ENCODE measurements at regions not wholly inside any gene's neighbourhood (a gene's known extent, or its start where the extent isn't known, plus 50 kb on each side); places are given as distances from the start of the nearest gene placed in this dataset.

GRCh38 chr2:35292199-35292598 lies 1063.4 kb upstream of the CRIM1 start:
- intact Hi-C loops (cut with DNase I), result no loop called here
- DNase-seq (no peak), ATAC-seq (no peak)
- Histone ChIP-seq H3K27me3 (peaks cover 0 to 2% (median 0%) of the 10 kb centered on the region in 7 donors), H3K27ac (no peak overlapping the region), H3K9me3 (peaks cover 0 to 18% (median 0%) of the 10 kb centered on the region in 11 donors), H3K4me3 (no peak overlapping the region), H3K36me3 (no peaks in the 10 kb centered on the region), H3K4me1 (no peaks in the 10 kb centered on the region)
- no peak for TF ChIP-seq CTCF (IDR thresholded peaks at IDR 0.05)
- 36 to 40% methylated on average over 2 of the region's 2 CpGs for WGBS, 2 donors

- no peaks in the 10 kb centered on the region for H3K27me3 ChIP-seq
- no peak for ATAC-seq
- H3K27ac ChIP-seq, result no peak overlapping the region
- intact Hi-C loops (cut with DNase I), result no loop called here
- no peaks in the 10 kb centered on the region for H3K4me1 ChIP-seq
- H3K9me3 ChIP-seq, result peaks cover 0 to 5% (median 0%) of the 10 kb centered on the region in 11 donors
- DNase-seq, result no peak
- no peak overlapping the region for H3K4me3 ChIP-seq
- 90 to 91% methylated on average over 3 of the region's 3 CpGs for WGBS, 2 donors
- TF ChIP-seq CTCF (IDR thresholded peaks at IDR 0.05), result no peak
- H3K36me3 ChIP-seq, result no peaks in the 10 kb centered on the region
These were observed 1073.9 kb upstream of the CRIM1 start for GRCh38 chr2:35281702-35282101.

GRCh38 chr2:35255826-35256225 lies 1099.8 kb upstream of the CRIM1 start:
- DNase-seq (no peak), ATAC-seq (no peak)
- H3K36me3 ChIP-seq, result no peaks in the 10 kb centered on the region
- no peak overlapping the region for H3K4me3 ChIP-seq
- no peaks in the 10 kb centered on the region for H3K4me1 ChIP-seq
- peaks cover 0 to 5% (median 0%) of the 10 kb centered on the region in 11 donors for H3K9me3 ChIP-seq
- no peak for TF ChIP-seq CTCF (IDR thresholded peaks at IDR 0.05)
- H3K27me3 ChIP-seq, result no peaks in the 10 kb centered on the region
- H3K27ac ChIP-seq, result no peak overlapping the region
- intact Hi-C loops (cut with DNase I), result no loop called here

GRCh38 chr2:35251156-35251555 lies 1104.4 kb upstream of the CRIM1 start:
- no peak for TF ChIP-seq CTCF (IDR thresholded peaks at IDR 0.05)
- ATAC-seq (no peak), DNase-seq (no peak)
- H3K36me3 ChIP-seq, result no peaks in the 10 kb centered on the region
- H3K4me1 ChIP-seq, result no peaks in the 10 kb centered on the region
- 74 to 85% methylated on average over 3 of the region's 3 CpGs for WGBS, 2 donors
- no peak overlapping the region for H3K4me3 ChIP-seq
- H3K27ac ChIP-seq, result no peak overlapping the region
- intact Hi-C loops (cut with DNase I), result no loop called here
- H3K27me3 ChIP-seq, result no peaks in the 10 kb centered on the region
- H3K9me3 ChIP-seq, result peaks cover 0 to 17% (median 0%) of the 10 kb centered on the region in 11 donors

Measured in heart right ventricle (tissue), 16 donors.